ENCODE measurements at regions not wholly inside any gene's neighbourhood (a gene's known extent, or its start where the extent isn't known, plus 50 kb on each side); places are given as distances from the start of the nearest gene placed in this dataset.

DNA sequence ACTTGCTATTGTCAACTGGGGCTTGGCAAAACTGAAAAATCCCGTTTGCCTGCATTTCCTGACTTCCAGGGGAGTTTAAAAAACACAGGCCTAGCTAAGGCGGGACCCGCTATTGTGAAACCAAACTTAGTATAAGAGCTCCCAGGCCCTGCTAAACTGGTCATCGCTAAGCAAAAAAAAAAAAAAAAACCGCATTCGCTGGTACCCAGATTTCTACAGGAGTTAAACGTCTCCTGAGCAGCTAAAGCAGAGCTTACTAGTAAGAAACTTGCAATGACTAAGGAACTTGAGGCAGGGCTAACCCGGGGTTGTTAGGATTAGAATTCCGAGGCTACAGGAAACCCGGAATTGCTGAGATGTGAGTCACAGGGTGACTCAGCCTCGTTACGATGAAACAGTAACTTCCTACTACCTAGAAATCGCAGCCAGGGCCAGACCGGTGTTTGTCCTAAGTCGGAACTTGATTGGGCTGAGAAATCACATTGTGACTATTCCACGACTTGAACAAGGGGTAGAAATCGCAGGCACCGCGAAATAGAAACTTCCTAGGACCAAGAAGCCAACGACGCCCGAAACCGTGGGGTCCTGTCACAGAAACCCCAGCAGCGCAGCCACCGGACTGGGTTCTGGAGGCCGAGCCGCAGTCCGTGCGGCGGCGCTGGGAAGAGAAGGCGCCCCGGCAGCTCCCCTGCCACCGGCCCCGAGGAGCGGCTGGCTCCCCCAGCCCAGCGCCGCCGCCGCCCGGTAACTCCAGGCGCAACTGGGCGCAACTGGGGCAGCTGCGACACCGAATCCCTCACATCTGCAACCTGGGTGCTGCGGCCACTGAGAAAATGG is 89.4 kb downstream of the ANXA2R start:
- TF ChIP-seq JUN (IDR thresholded peaks at IDR 0.05; ENCODE audit: low read depth, low read length) (peak; percentile 79), SUZ12 (IDR thresholded peaks at IDR 0.05; ENCODE audit: low read length) (no peak), EZH2 (IDR thresholded peaks at IDR 0.05; ENCODE audit: low read depth, low read length, severe bottlenecking) (no peak), KDM1A (IDR thresholded peaks at IDR 0.05; ENCODE audit: borderline replicate concordance, low read length) (no peak), CBX5 (IDR thresholded peaks at IDR 0.05; ENCODE audit: low read depth, low read length) (no peak), RBBP5 (IDR thresholded peaks at IDR 0.05; ENCODE audit: borderline replicate concordance, low read depth, low read length) (peak; percentile 49; the same call in 1 of the 2 replicates), SIN3A (conservative IDR thresholded peaks at IDR 0.05 in 1 of 2, IDR thresholded peaks at IDR 0.05 in 1 of 2; ENCODE audit: low read depth in 1 of 2, low read length in 2 of 2) (no peak)
- TF ChIP-seq, protein P1, sequence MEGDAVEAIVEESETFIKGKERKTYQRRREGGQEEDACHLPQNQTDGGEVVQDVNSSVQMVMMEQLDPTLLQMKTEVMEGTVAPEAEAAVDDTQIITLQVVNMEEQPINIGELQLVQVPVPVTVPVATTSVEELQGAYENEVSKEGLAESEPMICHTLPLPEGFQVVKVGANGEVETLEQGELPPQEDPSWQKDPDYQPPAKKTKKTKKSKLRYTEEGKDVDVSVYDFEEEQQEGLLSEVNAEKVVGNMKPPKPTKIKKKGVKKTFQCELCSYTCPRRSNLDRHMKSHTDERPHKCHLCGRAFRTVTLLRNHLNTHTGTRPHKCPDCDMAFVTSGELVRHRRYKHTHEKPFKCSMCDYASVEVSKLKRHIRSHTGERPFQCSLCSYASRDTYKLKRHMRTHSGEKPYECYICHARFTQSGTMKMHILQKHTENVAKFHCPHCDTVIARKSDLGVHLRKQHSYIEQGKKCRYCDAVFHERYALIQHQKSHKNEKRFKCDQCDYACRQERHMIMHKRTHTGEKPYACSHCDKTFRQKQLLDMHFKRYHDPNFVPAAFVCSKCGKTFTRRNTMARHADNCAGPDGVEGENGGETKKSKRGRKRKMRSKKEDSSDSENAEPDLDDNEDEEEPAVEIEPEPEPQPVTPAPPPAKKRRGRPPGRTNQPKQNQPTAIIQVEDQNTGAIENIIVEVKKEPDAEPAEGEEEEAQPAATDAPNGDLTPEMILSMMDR (IDR thresholded peaks at IDR 0.05; ENCODE audit: control extremely low read depth in 1 of 3, insufficient read depth in 1 of 3, low read depth in 1 of 3, low read length in 3 of 3) = no peak
- TF ChIP-seq, protein P2, sequence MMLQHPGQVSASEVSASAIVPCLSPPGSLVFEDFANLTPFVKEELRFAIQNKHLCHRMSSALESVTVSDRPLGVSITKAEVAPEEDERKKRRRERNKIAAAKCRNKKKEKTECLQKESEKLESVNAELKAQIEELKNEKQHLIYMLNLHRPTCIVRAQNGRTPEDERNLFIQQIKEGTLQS (IDR thresholded peaks at IDR 0.05; ENCODE audit: insufficient read depth, low read depth, low read length) = no peak
